Urothelium cell line (cell line): ENCODE measurements at regions not wholly inside any gene's neighbourhood (a gene's known extent, or its start where the extent isn't known, plus 50 kb on each side); places are given as distances from the start of the nearest gene placed in this dataset.

Source experiments
- DNase-seq: peaks from one replicate; pipeline ENCODE4 v3.0.0; 2011; ENCODE audit warnings: low spot score, mixed read lengths
- FAIRE-seq: peaks from 2 replicates; lab custom pipeline; 2011; peaks lifted over from hg19 to GRCh38; lab: Jason Lieb, UNC

DNA sequence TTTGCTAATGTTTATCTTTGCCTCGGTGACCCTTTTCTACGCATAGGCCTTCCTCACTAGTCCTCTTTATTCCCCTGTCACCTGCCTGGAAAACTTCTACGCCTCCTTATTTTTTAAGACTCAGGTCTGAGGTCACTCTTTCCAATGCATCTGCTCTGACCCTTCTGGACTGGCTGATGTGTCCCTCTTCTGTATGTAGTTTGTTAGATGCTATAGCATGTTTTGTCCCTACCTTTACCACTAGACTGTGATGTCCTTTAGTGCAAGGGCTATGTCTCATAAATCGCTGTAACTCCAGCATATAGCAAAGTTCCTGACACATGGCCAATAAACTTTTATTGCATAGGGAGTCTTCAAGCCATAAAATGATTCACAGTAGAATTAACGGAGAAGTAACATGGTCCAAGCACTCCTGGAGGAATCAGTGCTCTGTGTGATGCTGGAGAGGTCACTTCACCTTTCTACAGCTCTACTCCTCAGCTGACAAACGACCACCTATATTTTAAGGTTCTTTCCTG, 872.5 kb upstream of the SLIT2 start:
- FAIRE-seq = no peak
- no peak for DNase-seq

DNA sequence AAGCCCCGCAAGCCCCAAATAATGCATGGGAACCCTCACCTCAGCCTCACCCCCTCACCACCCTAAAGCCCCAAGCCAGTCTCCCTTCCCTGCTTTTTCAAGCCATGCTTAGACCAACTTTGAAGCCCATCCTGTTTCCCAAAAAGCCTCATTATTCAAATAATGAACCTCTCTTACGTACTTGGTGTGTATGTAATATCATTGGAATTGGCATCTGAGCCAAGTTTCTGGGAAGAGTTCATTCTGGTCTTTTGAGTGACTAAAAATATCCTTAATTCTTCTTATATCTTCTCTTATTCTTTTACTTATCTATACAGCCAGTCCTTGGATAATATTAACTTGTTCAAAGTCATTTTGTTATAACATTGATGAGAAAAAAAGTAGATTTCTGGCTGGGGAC, 875.8 kb upstream of the SLIT2 start:
- DNase-seq (no peak), FAIRE-seq (no peak)

DNA sequence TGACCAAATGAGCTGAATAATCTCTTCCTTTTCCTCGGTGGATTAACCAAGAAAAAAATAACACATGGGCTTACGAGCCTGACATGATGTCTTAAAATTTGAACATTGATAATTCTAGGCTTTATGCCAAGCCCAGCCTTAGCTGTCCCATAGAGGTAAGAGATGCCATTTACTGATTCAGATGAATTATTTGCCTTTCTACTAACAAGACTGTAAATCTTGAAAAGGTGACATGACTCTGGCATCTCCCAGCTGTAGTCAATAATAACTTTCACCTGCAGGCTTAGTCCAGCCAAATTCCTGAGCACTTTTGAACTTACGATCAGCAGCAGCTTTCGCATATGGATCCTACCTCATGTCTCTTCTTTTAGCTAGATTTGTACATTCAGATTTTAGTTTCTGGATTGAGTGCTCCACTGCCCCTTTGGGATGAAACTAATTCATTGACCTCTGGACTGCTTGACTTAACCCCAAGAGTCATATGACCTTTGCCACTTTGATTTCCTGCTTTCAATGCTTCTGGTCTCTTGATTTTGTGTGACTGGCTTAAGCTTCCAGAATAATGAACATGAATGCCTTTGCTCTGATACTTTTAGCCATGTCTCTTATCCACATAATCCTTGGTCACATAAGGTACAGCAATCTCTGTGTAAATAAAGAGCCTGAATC, 876.4 kb upstream of the SLIT2 start:
- no peak for DNase-seq
- no peak for FAIRE-seq

DNA sequence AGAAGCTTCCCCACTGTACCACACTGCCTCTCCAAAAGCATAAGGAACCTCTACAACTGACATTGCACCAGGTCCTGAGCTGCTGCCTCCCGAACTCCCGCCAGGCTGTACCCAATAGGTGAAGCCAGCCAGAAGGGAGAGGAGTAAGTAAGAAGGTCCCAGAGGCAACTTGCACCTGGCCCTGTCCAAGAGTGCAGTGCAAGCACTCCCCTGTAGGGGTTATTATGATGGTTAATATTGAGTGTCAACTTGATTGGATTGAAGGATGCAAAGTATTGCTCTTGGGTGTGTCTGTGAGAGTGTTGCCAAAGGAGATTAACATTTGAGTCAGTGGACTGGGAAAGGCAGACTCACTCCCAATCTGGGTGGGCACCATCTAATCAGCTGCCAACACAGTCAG, 879.3 kb upstream of the SLIT2 start:
- FAIRE-seq = no peak
- no peak for DNase-seq

DNA sequence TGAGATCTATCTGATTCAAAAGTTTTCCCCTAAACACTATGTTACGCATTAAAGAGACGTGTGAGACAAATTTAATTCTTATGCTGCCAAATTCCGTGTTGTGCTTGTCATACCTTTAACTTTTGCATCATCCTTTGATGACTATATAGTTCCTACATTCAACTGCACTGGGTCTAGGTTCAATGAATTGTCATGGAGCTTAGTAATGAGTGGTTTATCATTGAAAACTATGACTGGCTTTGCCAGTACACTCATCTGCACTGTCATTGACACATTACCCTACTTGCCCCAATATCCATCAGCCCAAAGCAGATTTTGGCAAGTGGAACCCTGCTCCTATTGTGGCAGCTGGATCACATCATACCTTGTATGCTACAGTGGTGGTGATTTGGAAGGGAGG, 882.9 kb upstream of the SLIT2 start:
- no peak for DNase-seq
- FAIRE-seq = no peak

DNA sequence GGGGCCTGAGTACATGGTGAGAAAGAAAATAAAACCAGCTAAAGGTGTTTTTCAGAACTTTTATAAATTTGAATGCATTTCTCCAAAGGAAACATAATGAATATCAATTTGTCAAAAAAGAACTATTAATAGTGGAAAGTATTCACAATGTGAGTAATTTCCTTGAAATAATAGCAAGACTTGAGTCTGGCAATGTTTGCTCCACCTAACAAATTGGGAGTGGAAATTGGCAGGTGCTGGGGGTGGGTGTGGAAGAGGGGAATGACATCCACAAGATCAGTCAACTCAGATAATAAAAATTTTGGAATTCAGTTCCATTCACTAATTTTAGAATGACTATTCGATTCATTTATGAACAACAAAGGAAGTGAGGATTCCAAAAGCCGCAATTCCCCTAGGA, 884.8 kb upstream of the SLIT2 start:
- FAIRE-seq = no peak

DNA sequence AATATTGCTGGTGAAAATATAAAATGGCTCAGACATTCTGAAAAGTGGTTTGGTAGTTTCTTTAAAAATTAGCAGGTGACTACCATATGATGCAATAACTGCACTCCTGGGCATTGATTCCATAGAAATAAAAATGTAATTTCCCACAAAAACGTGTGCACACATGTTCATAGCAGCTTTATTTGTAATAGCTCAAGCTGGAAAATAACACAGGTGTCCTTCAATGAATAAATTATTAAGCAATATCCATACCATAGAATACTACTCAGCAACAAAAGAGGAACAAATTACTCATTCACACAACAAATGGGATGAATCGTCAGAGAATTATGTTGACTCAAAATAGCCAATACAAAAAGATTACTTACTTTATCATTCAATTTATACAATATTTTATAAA, 893.7 kb upstream of the SLIT2 start:
- FAIRE-seq = no peak
- no peak for DNase-seq

More for the DNA sequence above, 884.8 kb upstream of the SLIT2 start:
- no peak for DNase-seq

DNA sequence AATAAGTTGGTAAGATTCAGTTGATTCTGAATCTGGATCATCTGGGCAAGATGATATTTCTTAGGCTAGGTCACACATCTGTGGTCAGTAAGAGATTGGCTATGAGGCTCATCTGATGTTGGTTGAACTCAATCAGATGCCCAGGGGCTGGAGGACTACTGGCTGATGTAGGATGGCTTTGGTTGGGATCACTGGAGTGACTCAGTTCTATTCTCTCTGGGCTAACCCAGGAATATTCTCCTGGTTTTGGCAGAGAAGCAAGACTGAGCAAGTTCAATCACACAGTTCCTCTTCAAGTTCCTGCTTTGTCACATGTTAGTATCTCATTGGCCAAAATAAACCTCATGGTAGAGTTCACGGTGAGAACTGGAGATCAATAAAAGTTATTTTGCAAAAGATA, 902.3 kb upstream of the SLIT2 start:
- no peak for DNase-seq
- no peak for FAIRE-seq

DNA sequence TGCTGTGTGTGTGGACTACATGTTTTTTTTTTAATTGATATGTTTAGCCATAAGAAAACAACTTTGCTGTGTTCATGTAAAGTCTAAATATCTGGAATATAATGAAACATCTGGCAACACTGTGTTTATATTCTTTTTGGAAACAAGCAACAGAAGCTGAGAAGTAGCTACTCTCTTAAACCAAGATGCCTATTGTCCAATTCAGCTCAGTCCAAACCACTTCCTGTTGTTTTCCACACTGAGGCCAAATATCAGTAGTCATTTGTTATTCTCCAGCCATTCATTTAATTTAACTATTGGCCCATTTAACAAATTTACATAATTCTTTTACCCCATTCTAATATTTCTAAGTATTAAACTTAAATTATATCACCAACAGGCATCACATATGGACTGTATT, 903.0 kb upstream of the SLIT2 start:
- no peak for DNase-seq
- FAIRE-seq = no peak

DNA sequence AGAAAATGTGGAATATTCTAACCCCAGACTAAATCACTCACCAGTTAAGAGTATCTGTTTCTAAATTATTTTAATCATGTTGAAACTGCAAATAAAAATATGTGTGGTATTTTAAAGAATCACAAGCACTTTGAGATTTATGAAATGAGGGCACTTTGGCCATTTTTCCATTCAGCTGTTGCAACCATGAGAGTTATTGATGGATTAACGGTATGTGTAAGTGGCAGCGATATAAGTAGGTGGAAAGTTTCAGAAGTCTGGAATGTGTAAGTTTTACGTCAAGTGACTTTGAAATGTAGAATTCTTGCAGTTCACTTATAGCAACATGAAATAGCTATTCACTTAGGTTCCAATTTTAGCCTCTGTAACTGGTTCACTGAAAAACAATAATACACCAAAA, 905.1 kb upstream of the SLIT2 start:
- DNase-seq = no peak
- FAIRE-seq = no peak

DNA sequence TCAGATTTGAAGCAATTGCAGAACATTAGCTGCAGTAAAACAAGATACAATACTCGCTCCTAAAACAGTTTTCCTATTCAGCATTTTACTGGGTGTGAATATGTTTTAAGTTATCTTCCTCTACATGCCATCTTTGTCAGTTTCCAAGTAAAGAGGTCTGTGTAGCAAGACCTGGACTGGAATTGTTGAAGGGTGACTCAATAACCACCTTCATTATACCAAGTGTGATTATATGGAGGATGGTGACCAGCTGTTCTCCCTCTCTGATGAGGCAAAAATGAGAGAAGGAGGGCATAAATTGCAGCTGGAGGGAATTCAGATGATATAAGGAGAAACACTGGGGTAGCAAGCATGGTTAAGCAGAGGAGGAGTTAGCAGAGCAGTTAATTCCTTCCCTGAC, 922.1 kb upstream of the SLIT2 start:
- no peak for DNase-seq
- no peak for FAIRE-seq

DNA sequence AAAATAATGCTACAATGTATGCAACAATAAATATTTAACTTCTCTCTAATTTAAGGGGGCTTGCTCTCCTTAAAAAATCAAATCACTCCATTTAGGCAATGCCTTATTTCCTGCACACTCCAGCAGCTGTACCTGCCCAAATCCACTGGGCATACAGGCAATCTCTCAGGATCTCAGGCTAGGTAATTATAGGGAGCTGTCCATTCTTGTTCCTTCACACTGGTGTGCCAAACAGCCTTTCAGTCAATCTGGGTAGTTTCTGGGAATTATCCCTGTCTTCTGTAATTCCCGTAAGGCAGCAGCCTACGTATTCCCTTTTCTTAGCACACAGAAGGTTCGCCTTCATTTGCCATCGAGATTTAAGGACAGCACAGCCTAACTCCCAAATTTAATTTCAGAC, 922.6 kb upstream of the SLIT2 start:
- no peak for DNase-seq
- FAIRE-seq = no peak

DNA sequence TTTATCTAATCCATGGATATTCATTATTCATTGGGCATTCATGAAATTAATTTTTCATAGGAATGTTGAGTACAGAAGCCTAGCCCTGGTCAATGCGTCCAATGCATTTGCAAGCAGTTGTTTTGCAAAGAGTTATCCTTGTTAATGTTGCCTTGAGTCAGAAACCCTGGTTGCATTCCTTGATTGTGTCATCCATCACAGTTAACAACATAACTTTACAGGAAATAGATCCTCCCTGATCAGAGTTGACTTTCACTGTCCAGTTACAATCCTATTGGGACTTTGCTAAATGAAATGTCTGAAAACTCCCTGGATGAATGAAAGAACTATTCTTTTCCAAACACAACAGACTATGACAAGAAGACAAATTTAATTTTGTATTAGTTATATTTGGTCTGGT, 924.3 kb upstream of the SLIT2 start:
- no peak for FAIRE-seq
- no peak for DNase-seq

DNA sequence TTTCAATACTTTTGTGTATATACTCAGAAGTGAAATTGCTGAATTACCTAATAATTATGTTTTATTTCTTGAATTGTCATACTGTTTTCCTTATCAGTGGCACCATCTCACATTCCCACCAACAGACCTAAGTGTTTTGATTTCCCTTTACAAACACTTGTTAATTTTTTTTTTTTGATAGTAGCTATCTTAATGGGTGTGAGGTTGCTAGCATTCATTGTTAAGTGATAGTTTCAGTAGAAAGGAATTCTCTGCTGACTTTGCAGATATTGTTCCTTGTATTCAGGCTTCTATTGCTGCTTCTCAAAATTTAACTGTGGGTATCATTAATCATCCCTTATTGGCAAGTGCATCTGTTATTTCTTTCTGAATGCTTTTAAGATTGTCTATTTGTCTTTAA, 927.5 kb upstream of the SLIT2 start:
- no peak for FAIRE-seq
- no peak for DNase-seq

DNA sequence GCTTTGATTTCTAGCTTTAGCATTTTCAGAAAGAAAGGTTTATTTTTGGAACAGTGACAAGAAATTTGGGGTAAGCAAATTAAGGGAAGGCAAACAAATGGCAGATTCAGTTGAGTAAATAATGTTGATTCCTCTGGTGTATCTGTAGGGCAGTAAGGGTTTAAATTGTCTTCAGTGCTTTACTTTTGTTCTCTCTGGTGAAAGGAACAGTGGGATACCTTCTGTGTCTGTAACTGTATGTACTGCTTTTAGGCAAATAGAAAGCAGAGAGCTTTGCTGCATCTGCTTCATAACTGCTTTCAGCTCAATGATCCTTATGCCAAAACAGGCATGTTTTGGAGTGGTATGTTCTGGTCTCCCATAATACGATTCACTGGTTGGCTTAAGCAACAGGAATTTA, 932.1 kb upstream of the SLIT2 start:
- DNase-seq = no peak
- no peak for FAIRE-seq

DNA sequence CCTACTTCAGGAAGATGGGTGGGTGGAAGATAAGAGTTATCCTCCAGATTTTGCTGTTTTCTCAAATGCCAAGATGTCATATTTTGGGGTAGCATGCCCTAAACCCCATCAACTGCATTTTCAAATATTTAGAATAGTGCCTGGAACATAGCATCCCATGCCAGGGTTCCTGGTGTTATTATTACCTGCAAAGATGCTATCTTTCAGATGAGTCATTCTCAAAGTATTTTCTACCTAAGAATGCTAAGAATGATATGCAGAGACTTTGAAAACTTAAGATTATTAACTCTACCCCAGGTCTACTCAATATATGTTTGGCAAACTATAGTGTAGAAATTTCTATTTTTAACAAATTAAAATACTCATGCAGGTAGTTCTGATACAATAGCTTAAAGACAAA, 934.3 kb upstream of the SLIT2 start:
- DNase-seq (no peak), FAIRE-seq (no peak)

DNA sequence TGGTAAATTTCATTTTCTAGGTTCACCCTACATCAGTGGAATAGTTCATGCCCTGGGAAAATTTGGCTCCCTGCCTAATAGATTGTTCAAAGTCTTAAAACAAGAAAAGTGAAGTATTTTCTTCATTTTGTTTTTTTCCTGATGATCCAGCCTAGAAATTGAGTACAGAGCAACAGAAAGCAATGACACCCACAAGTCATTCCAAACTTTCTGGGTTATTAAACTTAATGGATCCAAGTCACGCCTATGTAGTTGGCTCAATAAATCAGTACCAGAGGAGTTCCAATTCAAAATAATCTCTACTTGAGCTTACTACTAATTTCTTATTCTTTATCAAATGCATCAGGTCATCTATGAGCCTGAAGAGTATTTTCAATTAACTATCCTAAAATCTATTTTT, 937.6 kb upstream of the SLIT2 start:
- DNase-seq = no peak
- no peak for FAIRE-seq

DNA sequence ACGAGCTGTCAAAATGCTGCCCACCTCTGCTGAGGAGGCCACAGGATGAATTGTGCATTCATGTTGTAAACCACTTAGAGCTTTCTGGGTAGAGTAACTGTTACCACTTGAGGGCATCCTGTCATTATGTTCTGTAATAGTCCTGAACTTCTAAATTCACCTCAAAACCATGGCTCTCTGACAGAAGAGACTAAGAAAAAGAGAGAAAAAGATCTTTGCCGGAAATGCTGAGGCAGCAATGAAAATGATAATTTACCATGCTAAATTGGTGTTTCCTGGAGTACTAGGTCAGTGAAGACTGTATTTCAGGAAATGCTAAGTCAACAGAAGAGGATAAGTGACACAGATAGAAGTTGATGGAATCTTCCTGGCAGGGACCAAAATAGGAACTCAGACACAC, 942.3 kb upstream of the SLIT2 start:
- DNase-seq (no peak), FAIRE-seq (no peak)

DNA sequence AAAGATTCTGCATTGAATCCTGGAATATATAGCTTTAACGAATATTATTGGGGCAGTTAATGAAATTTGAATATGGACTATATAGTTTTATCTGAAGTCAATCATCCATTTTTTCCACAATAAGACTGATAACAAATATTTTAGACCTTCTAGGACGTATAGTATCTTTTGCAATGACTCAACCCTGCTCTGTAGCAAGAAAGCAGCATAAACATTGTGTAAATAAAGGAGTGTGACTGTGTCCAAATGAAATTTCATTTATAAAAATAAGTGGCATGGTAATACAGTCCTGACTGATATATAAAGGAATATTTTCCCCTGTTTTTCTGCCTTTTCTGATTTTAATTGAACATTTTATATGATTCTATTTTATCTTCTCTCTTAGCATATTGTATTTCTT, 947.7 kb upstream of the SLIT2 start:
- FAIRE-seq = no peak
- DNase-seq = no peak

DNA sequence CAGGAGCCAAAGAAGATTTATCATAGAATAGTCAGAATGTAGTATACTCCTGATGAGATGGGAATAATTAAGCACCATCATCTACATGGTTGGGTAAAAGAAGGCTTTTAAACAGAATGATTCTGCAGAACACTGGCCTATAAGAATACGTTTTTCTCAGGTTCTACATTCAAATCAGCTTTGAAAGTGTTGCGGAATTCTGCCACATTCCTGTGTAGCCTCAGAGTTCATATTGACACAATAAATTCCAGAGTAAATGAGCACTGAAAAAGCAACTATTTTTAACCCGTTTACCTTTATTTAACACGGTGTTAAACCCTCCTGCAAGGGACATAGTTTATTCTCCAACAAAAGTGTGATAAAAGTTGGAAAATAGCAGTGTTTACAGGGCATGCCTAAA, 950.2 kb upstream of the SLIT2 start:
- DNase-seq = no peak
- FAIRE-seq = no peak

DNA sequence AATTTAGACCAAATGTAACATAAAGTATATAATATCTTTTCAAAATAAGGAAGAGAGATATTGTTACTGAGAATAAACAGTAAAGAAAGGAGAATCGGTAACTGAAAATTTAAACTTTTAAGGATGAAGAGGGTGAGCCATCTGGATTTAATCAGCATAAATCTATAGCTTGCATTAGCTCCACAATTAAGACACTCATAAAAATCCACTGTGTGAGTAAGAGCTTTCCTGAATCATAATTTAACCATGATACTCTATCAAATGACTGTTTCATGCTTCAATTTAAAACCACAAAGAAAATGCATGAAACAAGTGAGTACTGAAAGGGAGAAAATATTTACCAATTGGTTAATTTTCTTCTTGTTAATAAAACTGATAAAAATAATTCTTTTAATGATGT, 951.5 kb upstream of the SLIT2 start:
- FAIRE-seq (no peak), DNase-seq (no peak)

DNA sequence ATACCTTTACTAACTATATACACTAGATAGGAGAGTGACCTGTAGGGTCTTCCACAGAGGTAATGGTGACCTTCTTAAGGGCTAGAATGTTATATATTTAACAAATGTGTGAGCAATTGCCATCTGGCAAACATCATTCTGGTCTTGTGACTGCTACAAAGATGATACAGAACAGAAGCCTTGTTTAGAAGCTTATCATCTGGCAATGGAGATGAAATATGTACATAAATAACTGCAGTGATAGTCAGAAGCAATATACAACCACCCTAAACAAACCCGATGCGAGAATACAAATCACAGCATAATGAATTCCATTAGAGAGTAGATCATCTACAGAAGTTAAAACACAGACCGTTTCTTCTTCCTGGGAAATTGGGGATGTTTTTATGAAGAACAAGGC, 952.7 kb upstream of the SLIT2 start:
- DNase-seq = no peak
- FAIRE-seq = no peak

DNA sequence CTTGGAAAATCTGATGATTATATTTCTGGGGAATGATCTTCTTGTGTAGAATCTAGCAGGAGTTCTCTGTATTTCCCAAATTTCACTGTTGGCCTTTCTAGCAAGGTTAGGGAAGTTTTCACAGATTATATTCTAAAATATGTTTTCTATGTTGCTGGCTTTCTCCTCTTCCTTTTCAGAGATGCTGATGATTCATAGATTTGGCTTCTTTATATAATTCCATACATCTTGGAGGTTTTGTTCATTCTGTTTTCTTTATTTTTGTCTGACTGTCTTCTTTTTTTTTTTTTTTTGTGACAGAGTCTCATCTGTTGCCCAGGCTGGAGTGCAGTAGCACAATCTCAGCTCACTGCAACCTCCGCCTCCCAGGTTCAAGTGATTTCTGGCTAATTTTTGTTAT, 957.9 kb upstream of the SLIT2 start:
- DNase-seq (no peak), FAIRE-seq (no peak)
